ENCODE measurements at regions not wholly inside any gene's neighbourhood (a gene's known extent, or its start where the extent isn't known, plus 50 kb on each side); places are given as distances from the start of the nearest gene placed in this dataset.

DNA sequence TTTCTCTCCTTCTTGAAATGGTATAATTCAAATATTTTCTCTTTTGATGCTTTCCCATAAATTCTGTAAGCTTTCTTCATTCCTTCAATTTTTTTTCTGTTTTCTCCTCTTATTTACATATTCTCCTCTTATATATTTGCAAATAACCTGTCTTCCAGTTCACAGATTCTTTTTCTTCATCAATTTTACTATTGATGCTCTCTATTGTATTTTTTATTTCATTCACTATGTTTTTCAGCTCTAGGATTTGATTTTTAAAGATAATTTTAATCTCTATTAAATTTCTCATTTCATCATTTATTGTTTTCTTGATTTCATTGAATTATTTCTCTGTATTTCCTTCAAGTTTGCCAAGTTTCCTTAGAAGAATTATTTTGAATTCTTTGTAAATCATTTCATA is 54.0 kb upstream of the PRPS1L1 start:
- TF ChIP-seq CREB1 (CRISPR knock-in tag; IDR thresholded peaks at IDR 0.05; ENCODE audit: low read depth), result no peak
- no peak for TF ChIP-seq EZH2 (IDR thresholded peaks at IDR 0.05; ENCODE audit: low read depth, unreplicated experiment)
- TF ChIP-seq, protein P1, sequence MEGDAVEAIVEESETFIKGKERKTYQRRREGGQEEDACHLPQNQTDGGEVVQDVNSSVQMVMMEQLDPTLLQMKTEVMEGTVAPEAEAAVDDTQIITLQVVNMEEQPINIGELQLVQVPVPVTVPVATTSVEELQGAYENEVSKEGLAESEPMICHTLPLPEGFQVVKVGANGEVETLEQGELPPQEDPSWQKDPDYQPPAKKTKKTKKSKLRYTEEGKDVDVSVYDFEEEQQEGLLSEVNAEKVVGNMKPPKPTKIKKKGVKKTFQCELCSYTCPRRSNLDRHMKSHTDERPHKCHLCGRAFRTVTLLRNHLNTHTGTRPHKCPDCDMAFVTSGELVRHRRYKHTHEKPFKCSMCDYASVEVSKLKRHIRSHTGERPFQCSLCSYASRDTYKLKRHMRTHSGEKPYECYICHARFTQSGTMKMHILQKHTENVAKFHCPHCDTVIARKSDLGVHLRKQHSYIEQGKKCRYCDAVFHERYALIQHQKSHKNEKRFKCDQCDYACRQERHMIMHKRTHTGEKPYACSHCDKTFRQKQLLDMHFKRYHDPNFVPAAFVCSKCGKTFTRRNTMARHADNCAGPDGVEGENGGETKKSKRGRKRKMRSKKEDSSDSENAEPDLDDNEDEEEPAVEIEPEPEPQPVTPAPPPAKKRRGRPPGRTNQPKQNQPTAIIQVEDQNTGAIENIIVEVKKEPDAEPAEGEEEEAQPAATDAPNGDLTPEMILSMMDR (conservative IDR thresholded peaks at IDR 0.05; ENCODE audit: low read depth in 2 of 2), result no peak
- no peak for TF ChIP-seq POLR2AphosphoS5 (IDR thresholded peaks at IDR 0.05; ENCODE audit: low read depth)
- TF ChIP-seq, protein P2, sequence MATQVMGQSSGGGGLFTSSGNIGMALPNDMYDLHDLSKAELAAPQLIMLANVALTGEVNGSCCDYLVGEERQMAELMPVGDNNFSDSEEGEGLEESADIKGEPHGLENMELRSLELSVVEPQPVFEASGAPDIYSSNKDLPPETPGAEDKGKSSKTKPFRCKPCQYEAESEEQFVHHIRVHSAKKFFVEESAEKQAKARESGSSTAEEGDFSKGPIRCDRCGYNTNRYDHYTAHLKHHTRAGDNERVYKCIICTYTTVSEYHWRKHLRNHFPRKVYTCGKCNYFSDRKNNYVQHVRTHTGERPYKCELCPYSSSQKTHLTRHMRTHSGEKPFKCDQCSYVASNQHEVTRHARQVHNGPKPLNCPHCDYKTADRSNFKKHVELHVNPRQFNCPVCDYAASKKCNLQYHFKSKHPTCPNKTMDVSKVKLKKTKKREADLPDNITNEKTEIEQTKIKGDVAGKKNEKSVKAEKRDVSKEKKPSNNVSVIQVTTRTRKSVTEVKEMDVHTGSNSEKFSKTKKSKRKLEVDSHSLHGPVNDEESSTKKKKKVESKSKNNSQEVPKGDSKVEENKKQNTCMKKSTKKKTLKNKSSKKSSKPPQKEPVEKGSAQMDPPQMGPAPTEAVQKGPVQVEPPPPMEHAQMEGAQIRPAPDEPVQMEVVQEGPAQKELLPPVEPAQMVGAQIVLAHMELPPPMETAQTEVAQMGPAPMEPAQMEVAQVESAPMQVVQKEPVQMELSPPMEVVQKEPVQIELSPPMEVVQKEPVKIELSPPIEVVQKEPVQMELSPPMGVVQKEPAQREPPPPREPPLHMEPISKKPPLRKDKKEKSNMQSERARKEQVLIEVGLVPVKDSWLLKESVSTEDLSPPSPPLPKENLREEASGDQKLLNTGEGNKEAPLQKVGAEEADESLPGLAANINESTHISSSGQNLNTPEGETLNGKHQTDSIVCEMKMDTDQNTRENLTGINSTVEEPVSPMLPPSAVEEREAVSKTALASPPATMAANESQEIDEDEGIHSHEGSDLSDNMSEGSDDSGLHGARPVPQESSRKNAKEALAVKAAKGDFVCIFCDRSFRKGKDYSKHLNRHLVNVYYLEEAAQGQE (IDR thresholded peaks at IDR 0.05; ENCODE audit: unreplicated experiment), result no peak
- no peak for TF ChIP-seq EZH2phosphoT487 (IDR thresholded peaks at IDR 0.05; ENCODE audit: unreplicated experiment)
- no peak for TF ChIP-seq ZNF331 (CRISPR knock-in tag; IDR thresholded peaks at IDR 0.05; ENCODE audit: low read depth)
- no peak for TF ChIP-seq STAT1 (IDR thresholded peaks at IDR 0.05; ENCODE audit: unreplicated experiment)

Measured in GM23338 (cell line).